ENCODE measurements at regions not wholly inside any gene's neighbourhood (a gene's known extent, or its start where the extent isn't known, plus 50 kb on each side); places are given as distances from the start of the nearest gene placed in this dataset.

DNA sequence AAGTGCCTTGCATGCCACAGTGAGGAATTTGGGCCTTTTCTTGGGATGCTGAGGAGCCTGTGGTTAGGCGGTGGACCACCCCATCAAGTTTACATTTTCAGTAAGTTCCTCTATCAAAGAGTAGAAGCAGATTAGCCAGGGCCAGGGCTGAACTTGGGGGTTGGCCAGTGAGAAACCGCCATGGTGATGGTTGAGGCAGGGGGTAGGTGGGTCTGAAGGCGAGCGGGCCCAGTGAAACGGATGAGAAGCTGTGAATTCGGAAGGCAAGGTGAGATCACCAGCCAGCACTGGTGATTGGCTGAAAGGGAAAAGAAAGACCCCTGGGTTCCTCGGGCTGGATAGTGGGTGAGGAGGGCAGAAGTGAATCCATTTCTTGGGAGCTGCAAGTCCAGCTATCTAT, 311.4 kb downstream of the CBLN1 start:
- POLR2A ChIA-PET, result no interaction called here

DNA sequence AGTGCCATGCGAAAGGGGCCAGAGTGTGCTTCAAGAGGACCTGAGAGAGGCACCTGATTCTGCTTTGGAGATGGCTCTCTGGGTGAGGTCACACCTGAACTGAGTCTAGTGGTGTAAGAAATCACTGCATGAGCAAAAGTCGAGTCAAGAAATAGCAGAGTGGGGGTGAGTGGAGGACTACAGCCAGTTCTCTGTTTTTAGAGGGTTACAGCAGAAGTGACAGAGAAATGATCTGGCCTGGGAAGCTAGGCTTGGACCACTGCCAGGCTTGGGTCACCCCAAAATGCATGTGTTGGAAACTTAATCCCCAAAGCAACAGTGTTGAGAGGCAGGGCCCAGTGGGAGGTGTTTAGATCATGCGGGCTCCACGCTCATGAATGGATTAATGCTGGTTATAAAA, 312.0 kb downstream of the CBLN1 start:
- DNase-seq (ENCODE audit: low read depth, low spot score) (no peak), ATAC-seq (no peak)
- RAD21 ChIA-PET (ENCODE audit: low non-redundant PET in 1 of 2, low total read pairs in 2 of 2, uncharacterized antibody in 2 of 2, unreplicated experiment in 2 of 2), result no interaction called here
- Histone ChIP-seq H3K9me2 (ENCODE audit: insufficient read depth) (no peaks in the 10 kb centered on the region), H3K27ac (ENCODE audit: low read depth, low read length) (no peak overlapping the region), H3K27me3 (ENCODE audit: insufficient read depth, low read length) (no peaks in the 10 kb centered on the region), H3K4me3 (replicated peaks in 1 of 2; ENCODE audit: low read depth in 1 of 2, low read length in 2 of 2) (no peak overlapping the region), H3K79me2 (ENCODE audit: insufficient read depth, low read length) (no peaks in the 10 kb centered on the region), H3K36me3 (ENCODE audit: control insufficient read depth in 1 of 2, insufficient read depth in 2 of 2, low read length in 2 of 2) (no peaks in the 10 kb centered on the region), H3K4me1 (ENCODE audit: control insufficient read depth in 1 of 2, insufficient read depth in 2 of 2, low read length in 2 of 2) (peaks cover 32 to 54% of the 10 kb centered on the region in 2 experiments), H4K20me1 (ENCODE audit: insufficient read depth) (no peaks in the 10 kb centered on the region), H3K4me2 (ENCODE audit: low read length) (no peak overlapping the region), H2AFZ (ENCODE audit: low read depth, low read length, poor library complexity, severe bottlenecking) (no peak overlapping the region), H3K9ac (ENCODE audit: low read length) (no peak overlapping the region), H3K9me3 (ENCODE audit: control insufficient read depth in 1 of 2, insufficient read depth in 1 of 2, low read depth in 1 of 2, low read length in 2 of 2) (no peaks in the 10 kb centered on the region)
- CTCF ChIA-PET, result no interaction called here
- POLR2A ChIA-PET, result no interaction called here
- BruUV-seq (replicated peaks), result no TSS peak
- TF ChIP-seq, protein P1, sequence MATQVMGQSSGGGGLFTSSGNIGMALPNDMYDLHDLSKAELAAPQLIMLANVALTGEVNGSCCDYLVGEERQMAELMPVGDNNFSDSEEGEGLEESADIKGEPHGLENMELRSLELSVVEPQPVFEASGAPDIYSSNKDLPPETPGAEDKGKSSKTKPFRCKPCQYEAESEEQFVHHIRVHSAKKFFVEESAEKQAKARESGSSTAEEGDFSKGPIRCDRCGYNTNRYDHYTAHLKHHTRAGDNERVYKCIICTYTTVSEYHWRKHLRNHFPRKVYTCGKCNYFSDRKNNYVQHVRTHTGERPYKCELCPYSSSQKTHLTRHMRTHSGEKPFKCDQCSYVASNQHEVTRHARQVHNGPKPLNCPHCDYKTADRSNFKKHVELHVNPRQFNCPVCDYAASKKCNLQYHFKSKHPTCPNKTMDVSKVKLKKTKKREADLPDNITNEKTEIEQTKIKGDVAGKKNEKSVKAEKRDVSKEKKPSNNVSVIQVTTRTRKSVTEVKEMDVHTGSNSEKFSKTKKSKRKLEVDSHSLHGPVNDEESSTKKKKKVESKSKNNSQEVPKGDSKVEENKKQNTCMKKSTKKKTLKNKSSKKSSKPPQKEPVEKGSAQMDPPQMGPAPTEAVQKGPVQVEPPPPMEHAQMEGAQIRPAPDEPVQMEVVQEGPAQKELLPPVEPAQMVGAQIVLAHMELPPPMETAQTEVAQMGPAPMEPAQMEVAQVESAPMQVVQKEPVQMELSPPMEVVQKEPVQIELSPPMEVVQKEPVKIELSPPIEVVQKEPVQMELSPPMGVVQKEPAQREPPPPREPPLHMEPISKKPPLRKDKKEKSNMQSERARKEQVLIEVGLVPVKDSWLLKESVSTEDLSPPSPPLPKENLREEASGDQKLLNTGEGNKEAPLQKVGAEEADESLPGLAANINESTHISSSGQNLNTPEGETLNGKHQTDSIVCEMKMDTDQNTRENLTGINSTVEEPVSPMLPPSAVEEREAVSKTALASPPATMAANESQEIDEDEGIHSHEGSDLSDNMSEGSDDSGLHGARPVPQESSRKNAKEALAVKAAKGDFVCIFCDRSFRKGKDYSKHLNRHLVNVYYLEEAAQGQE (IDR thresholded peaks at IDR 0.05; ENCODE audit: low read depth), result no peak
- TF ChIP-seq EZH2phosphoT487 (IDR thresholded peaks at IDR 0.05; ENCODE audit: borderline replicate concordance) (no peak), JUND (IDR thresholded peaks at IDR 0.05) (no peak), CBX3 (IDR thresholded peaks at IDR 0.05; ENCODE audit: low read depth) (no peak), SRF (IDR thresholded peaks at IDR 0.05; ENCODE audit: low read depth) (no peak), SIN3A (IDR thresholded peaks at IDR 0.05; ENCODE audit: low read depth) (no peak), POLR2A (IDR thresholded peaks at IDR 0.05; ENCODE audit: borderline replicate concordance, extremely low read depth, insufficient read depth, insufficient read length) (no peak)
- TF ChIP-seq, protein P2, sequence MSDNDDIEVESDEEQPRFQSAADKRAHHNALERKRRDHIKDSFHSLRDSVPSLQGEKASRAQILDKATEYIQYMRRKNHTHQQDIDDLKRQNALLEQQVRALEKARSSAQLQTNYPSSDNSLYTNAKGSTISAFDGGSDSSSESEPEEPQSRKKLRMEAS (IDR thresholded peaks at IDR 0.05), result no peak
- intact Hi-C loops (cut with micrococcal nuclease), result no loop called here

More for the DNA sequence above, 311.4 kb downstream of the CBLN1 start:
- ATAC-seq (no peak), DNase-seq (ENCODE audit: low read depth, low spot score) (no peak)
- TF ChIP-seq EZH2 (IDR thresholded peaks at IDR 0.05), result no peak
- no peak for TF ChIP-seq SP1 (IDR thresholded peaks at IDR 0.05; ENCODE audit: low read depth)
- no peak for TF ChIP-seq SIN3A (IDR thresholded peaks at IDR 0.05; ENCODE audit: low read depth)
- no peak for TF ChIP-seq POLR2A (IDR thresholded peaks at IDR 0.05; ENCODE audit: borderline replicate concordance, extremely low read depth, insufficient read depth, insufficient read length)
- TF ChIP-seq EGR1 (IDR thresholded peaks at IDR 0.05; ENCODE audit: low read depth), result no peak
- TF ChIP-seq, protein P1 (IDR thresholded peaks at IDR 0.05; ENCODE audit: low read depth), result no peak
- no peak for TF ChIP-seq CEBPB (IDR thresholded peaks at IDR 0.05; ENCODE audit: low read depth)
- TF ChIP-seq POLR2AphosphoS5 (IDR thresholded peaks at IDR 0.05; ENCODE audit: low read depth, low read length), result no peak
- H3K36me3 ChIP-seq (ENCODE audit: control insufficient read depth in 1 of 2, insufficient read depth in 2 of 2, low read length in 2 of 2), result no peaks in the 10 kb centered on the region
- no peak overlapping the region for H3K9ac ChIP-seq (ENCODE audit: low read length)
- H3K4me1 ChIP-seq (ENCODE audit: control insufficient read depth in 1 of 2, insufficient read depth in 2 of 2, low read length in 2 of 2), result peaks cover 26 to 47% of the 10 kb centered on the region in 2 experiments
- H4K20me1 ChIP-seq (ENCODE audit: insufficient read depth), result no peaks in the 10 kb centered on the region
- no peaks in the 10 kb centered on the region for H3K9me3 ChIP-seq (ENCODE audit: control insufficient read depth in 1 of 2, insufficient read depth in 1 of 2, low read depth in 1 of 2, low read length in 2 of 2)
- ChIA-PET RAD21 (ENCODE audit: low non-redundant PET in 1 of 2, low total read pairs in 2 of 2, uncharacterized antibody in 2 of 2, unreplicated experiment in 2 of 2) (no interaction called here), CTCF (no interaction called here)
- no peak overlapping the region for H3K4me3 ChIP-seq (replicated peaks in 1 of 2; ENCODE audit: low read depth in 1 of 2, low read length in 2 of 2)
- BruUV-seq (replicated peaks), result no TSS peak
- H2AFZ ChIP-seq (ENCODE audit: low read depth, low read length, poor library complexity, severe bottlenecking), result no peak overlapping the region
- intact Hi-C loops (cut with micrococcal nuclease), result no loop called here
- no peak overlapping the region for H3K27ac ChIP-seq (ENCODE audit: low read depth, low read length)
- H3K9me2 ChIP-seq (ENCODE audit: insufficient read depth), result no peaks in the 10 kb centered on the region
- H3K79me2 ChIP-seq (ENCODE audit: insufficient read depth, low read length), result no peaks in the 10 kb centered on the region
- no peak overlapping the region for H3K4me2 ChIP-seq (ENCODE audit: low read length)
- H3K27me3 ChIP-seq (ENCODE audit: insufficient read depth, low read length), result no peaks in the 10 kb centered on the region
